H9 (cell line): ENCODE measurements at regions not wholly inside any gene's neighbourhood (a gene's known extent, or its start where the extent isn't known, plus 50 kb on each side); places are given as distances from the start of the nearest gene placed in this dataset.

Experiments
- DNase-seq: peaks from one replicate; pipeline ENCODE4 v3.0.0-alpha.2; 2017
- H2AFZ ChIP-seq: one replicate; pipeline ENCODE4 v1.6.1; 2013; ENCODE audit warnings: mild to moderate bottlenecking, low read length, control low read depth, moderate library complexity
- H2AK5ac ChIP-seq: 2 replicates; pipeline ENCODE4 v1.6.1; 2013; ENCODE audit warnings: low read length, control low read depth, mixed read lengths; ENCODE audit not compliant: insufficient read length
- H2BK120ac ChIP-seq: one replicate; pipeline ENCODE4 v1.6.1; 2013; ENCODE audit warnings: low read depth, mild to moderate bottlenecking, low read length, control low read depth, inconsistent platforms; ENCODE audit not compliant: poor library complexity, severe bottlenecking
- H2BK12ac ChIP-seq: 2 replicates; pipeline ENCODE4 v1.6.1; 2013; ENCODE audit warnings: low read length, control low read depth, mixed read lengths, low read depth; ENCODE audit not compliant: insufficient read length
- H2BK15ac ChIP-seq: 2 replicates; pipeline ENCODE4 v1.6.1; 2013; ENCODE audit warnings: low read depth, low read length, control low read depth
- H2BK20ac ChIP-seq: one replicate; pipeline ENCODE4 v1.6.1; 2013; ENCODE audit warnings: low read depth, mild to moderate bottlenecking, low read length, control low read depth, inconsistent platforms; ENCODE audit not compliant: poor library complexity, severe bottlenecking
- H2BK5ac ChIP-seq: 2 replicates; pipeline ENCODE4 v1.6.1; 2013; ENCODE audit warnings: low read length, control low read depth, mixed read lengths; ENCODE audit not compliant: insufficient read length
- H3K14ac ChIP-seq: 2 replicates; pipeline ENCODE4 v1.6.1; 2013; ENCODE audit warnings: low read length, control low read depth; ENCODE audit not compliant: insufficient read depth
- H3K18ac ChIP-seq: 2 replicates; pipeline ENCODE4 v1.6.1; 2013; ENCODE audit warnings: low read depth, mild to moderate bottlenecking, mixed read lengths, low read length, control low read depth; ENCODE audit not compliant: insufficient read length
- H3K23ac ChIP-seq: 2 replicates; pipeline ENCODE4 v1.6.1; 2013; ENCODE audit warnings: low read length, control low read depth, mixed read lengths, low read depth; ENCODE audit not compliant: insufficient read length
- H3K23me2 ChIP-seq: 2 replicates; pipeline ENCODE4 v1.6.1; 2013; ENCODE audit warnings: low read depth, mild to moderate bottlenecking, mixed read lengths, low read length, control low read depth; ENCODE audit not compliant: insufficient read length, poor library complexity, severe bottlenecking
- H3K27ac ChIP-seq: 2 replicates; pipeline ENCODE4 v1.5.1; 2013; ENCODE audit warnings: low read length, control low read depth, mixed read lengths, low read depth; ENCODE audit not compliant: insufficient read length
- H3K27me3 ChIP-seq: 2 replicates; pipeline ENCODE4 v1.6.1; 2013; ENCODE audit warnings: low read length, control low read depth, inconsistent platforms; ENCODE audit not compliant: insufficient read depth
- H3K4ac ChIP-seq: 2 replicates; pipeline ENCODE4 v1.6.1; 2013; ENCODE audit warnings: low read depth, mild to moderate bottlenecking, control low read depth, inconsistent platforms, low read length, moderate library complexity
- H3K4me1 ChIP-seq: 2 replicates; pipeline ENCODE4 v1.6.1; 2013; ENCODE audit warnings: low read length, control low read depth, inconsistent platforms; ENCODE audit not compliant: insufficient read depth
- H3K4me2 ChIP-seq: 2 replicates; pipeline ENCODE4 v1.6.1; 2013; ENCODE audit warnings: low read length, control low read depth, mixed read lengths; ENCODE audit not compliant: insufficient read length, insufficient read depth
- H3K56ac ChIP-seq: 2 replicates; pipeline ENCODE4 v1.6.1; 2013; ENCODE audit warnings: low read depth, mild to moderate bottlenecking, mixed read lengths, low read length, control low read depth; ENCODE audit not compliant: insufficient read length
- H3K79me1 ChIP-seq: 2 replicates; pipeline ENCODE4 v1.6.1; 2013; ENCODE audit warnings: low read depth, mild to moderate bottlenecking, moderate library complexity, low read length, control low read depth, inconsistent platforms; ENCODE audit not compliant: insufficient read depth, poor library complexity, severe bottlenecking
- H3K79me2 ChIP-seq: 2 replicates; pipeline ENCODE4 v1.6.1; 2013; ENCODE audit warnings: low read length, control low read depth, inconsistent platforms; ENCODE audit not compliant: insufficient read depth
- H3K9ac ChIP-seq: 2 replicates; pipeline ENCODE4 v1.6.1; 2013; ENCODE audit warnings: low read length, control low read depth, mixed read lengths; ENCODE audit not compliant: insufficient read length; ENCODE audit errors: extremely low read depth
- H3K9me3 ChIP-seq: one replicate; pipeline ENCODE4 v1.6.1; 2013; ENCODE audit warnings: low read depth, low read length, inconsistent platforms; ENCODE audit not compliant: control insufficient read depth
- H3T11ph ChIP-seq: one replicate; pipeline ENCODE4 v1.6.1; 2013; ENCODE audit warnings: mild to moderate bottlenecking, low read length, control low read depth, inconsistent platforms
- H4K20me1 ChIP-seq: one replicate; pipeline ENCODE4 v1.6.1; 2013; ENCODE audit not compliant: control insufficient read depth, insufficient read length, insufficient read depth
- H4K5ac ChIP-seq: 2 replicates; pipeline ENCODE4 v1.6.1; 2013; ENCODE audit warnings: low read depth, mild to moderate bottlenecking, mixed read lengths, low read length, control low read depth; ENCODE audit not compliant: insufficient read length
- H4K8ac ChIP-seq: replicated peaks from 2 replicates; pipeline ENCODE4 v1.6.1; 2013; ENCODE audit warnings: low read length, control low read depth, mixed read lengths, low read depth; ENCODE audit not compliant: insufficient read length
- H4K91ac ChIP-seq: 2 replicates; pipeline ENCODE4 v1.6.1; 2013; ENCODE audit warnings: low read depth, mild to moderate bottlenecking, moderate library complexity, mixed read lengths, low read length, control low read depth; ENCODE audit not compliant: insufficient read length
- H3K27ac Mint-ChIP-seq, 3 experiments: 2 replicates in 2 of 3; 3 replicates in 1 of 3; pipeline ENCODE4 v1.8.0; 2020 to 2021; ENCODE audit warnings: mixed read lengths in 3 of 3, mild to moderate bottlenecking in 1 of 3, moderate library complexity in 1 of 3
- H3K27me3 Mint-ChIP-seq: 2 replicates; pipeline ENCODE4 v1.8.0; 2021; ENCODE audit warnings: low read depth, mild to moderate bottlenecking, moderate library complexity, mixed read lengths
- H3K36me3 Mint-ChIP-seq, 3 experiments: 2 replicates in 2 of 3; 3 replicates in 1 of 3; pipeline ENCODE4 v1.8.0; 2020 to 2021; ENCODE audit warnings: low read depth in 3 of 3, mixed read lengths in 3 of 3; ENCODE audit not compliant: insufficient read depth in 1 of 3
- H3K4me1 Mint-ChIP-seq, 2 experiments: 2 replicates each; pipeline ENCODE4 v1.8.0; 2020; ENCODE audit warnings: mixed read lengths in 2 of 2
- H3K4me3 Mint-ChIP-seq, 2 experiments: 2 replicates in 1 of 2; 3 replicates in 1 of 2; pipeline ENCODE4 v1.8.0; 2020 to 2021; ENCODE audit warnings: mild to moderate bottlenecking in 2 of 2, mixed read lengths in 2 of 2, moderate library complexity in 1 of 2
- H3K9me3 Mint-ChIP-seq, 2 experiments: 2 replicates in 1 of 2; 3 replicates in 1 of 2; pipeline ENCODE4 v1.8.0; 2020; ENCODE audit warnings: mild to moderate bottlenecking in 2 of 2, mixed read lengths in 2 of 2, moderate library complexity in 1 of 2
- CTCF ChIP-seq: fragments of 200-600 bp; sonication (generic); conservative IDR thresholded peaks from 3 replicates; pipeline ENCODE4 v1.8.0; 2021; ENCODE audit warnings: antibody characterized with exemption, mild to moderate bottlenecking
- WGBS: extraction: QIAGEN DNeasy Blood & Tissue Kit; methylation state at CpG from one replicate; pipeline ENCODE4 v1.1.7; 2013; ENCODE audit warnings: missing lambda C conversion rate, low lambda C conversion rate, mixed read lengths; ENCODE audit not compliant: insufficient read length; ENCODE audit errors: extremely low coverage; 5-methylcytosine and 5-hydroxymethylcytosine counted together

GRCh38 chr4:103449296-103450023, 251.3 kb upstream of the CENPE start:
- Mint-ChIP-seq H3K4me3 (no peak overlapping the region), H3K9me3 (no peaks in the 10 kb centered on the region), H3K27ac (peak overlapping the region in 1 of 3 experiments; percentile 14; a peak in 1 of 7 replicates), H3K4me1 (peaks cover 2 to 4% of the 10 kb centered on the region in 2 experiments; a peak in 2 of 4 replicates), H3K36me3 (no peaks in the 10 kb centered on the region), H3K27me3 (no peaks in the 10 kb centered on the region)
- no peak overlapping the region for H2BK20ac ChIP-seq
- H2BK120ac ChIP-seq: no peak overlapping the region
- no peak overlapping the region for H4K5ac ChIP-seq
- H3K56ac ChIP-seq: no peak overlapping the region
- no peaks in the 10 kb centered on the region for H4K20me1 ChIP-seq
- H4K8ac ChIP-seq: no peak overlapping the region
- H3K23me2 ChIP-seq: no peaks in the 10 kb centered on the region
- H3K4me1 ChIP-seq: no peaks in the 10 kb centered on the region
- TF ChIP-seq CTCF: no peak
- no peak overlapping the region for H2AFZ ChIP-seq
- no peaks in the 10 kb centered on the region for H3K79me2 ChIP-seq
- H3K4me2 ChIP-seq: no peak overlapping the region
- no peak overlapping the region for H3K4ac ChIP-seq
- H3K79me1 ChIP-seq: no peaks in the 10 kb centered on the region
- H3K9me3 ChIP-seq: no peaks in the 10 kb centered on the region
- no peak overlapping the region for H2BK12ac ChIP-seq
- no peak overlapping the region for H3K9ac ChIP-seq
- H4K91ac ChIP-seq: no peak overlapping the region
- no peak for DNase-seq
- no peak overlapping the region for H3K23ac ChIP-seq
- no peak overlapping the region for H2BK5ac ChIP-seq
- no peak overlapping the region for H3T11ph ChIP-seq
- H3K27ac ChIP-seq: no peak overlapping the region
- H3K14ac ChIP-seq: no peak overlapping the region
- H3K27me3 ChIP-seq: no peaks in the 10 kb centered on the region
- no peak overlapping the region for H3K18ac ChIP-seq
- H2AK5ac ChIP-seq: no peak overlapping the region
- no CpG with 5 or more reads among the region's 2 CpGs for WGBS
- H2BK15ac ChIP-seq: no peak overlapping the region
